Lung (tissue), 11 donors: ENCODE measurements at regions not wholly inside any gene's neighbourhood (a gene's known extent, or its start where the extent isn't known, plus 50 kb on each side); places are given as distances from the start of the nearest gene placed in this dataset.

Source experiments
- ATAC-seq: fragments of 200-7000 bp; cut with Tn5 transposase; one replicate; pipeline ENCODE4 v1.9.1; 2020; ENCODE audit warnings: moderate number of reproducible peaks; ENCODE audit not compliant: insufficient read depth, low FRiP score
- DNase-seq, 3 donors: peaks; one replicate each; pipeline ENCODE4 v3.0.0-alpha.2; 2013 to 2017
- H3K27ac ChIP-seq, 2 donors: one replicate each; pipeline ENCODE4 v1.5.1; 2013; ENCODE audit warnings: mild to moderate bottlenecking in 2 of 2, moderate library complexity in 2 of 2, control low read depth in 1 of 2, inconsistent platforms in 1 of 2, low read depth in 1 of 2, low read length in 1 of 2
- H3K27me3 ChIP-seq, 3 donors: one replicate each; pipeline ENCODE4 v1.5.1; 2013; ENCODE audit warnings: low read length in 2 of 3; ENCODE audit not compliant: control insufficient read depth in 3 of 3, insufficient read depth in 3 of 3
- H3K36me3 ChIP-seq, 4 donors: one replicate each; pipeline ENCODE4 v1.5.1; 2013; ENCODE audit warnings: low read length in 4 of 4, mild to moderate bottlenecking in 1 of 4, moderate library complexity in 1 of 4; ENCODE audit not compliant: control insufficient read depth in 4 of 4, insufficient read depth in 4 of 4
- H3K4me1 ChIP-seq, 5 donors: one replicate each; pipeline ENCODE4 v1.5.1; 2013; ENCODE audit warnings: low read length in 5 of 5, mild to moderate bottlenecking in 2 of 5, moderate library complexity in 1 of 5; ENCODE audit not compliant: control insufficient read depth in 5 of 5, insufficient read depth in 5 of 5
- H3K4me3 ChIP-seq: one replicate; pipeline ENCODE4 v1.5.1; 2013; ENCODE audit warnings: mild to moderate bottlenecking, control low read depth, moderate library complexity
- H3K9ac ChIP-seq, 2 donors: one replicate each; pipeline ENCODE4 v1.5.1; 2013; ENCODE audit warnings: low read length in 2 of 2, control low read depth in 1 of 2; ENCODE audit not compliant: insufficient read depth in 1 of 2
- H3K9me3 ChIP-seq, 4 donors: one replicate each; pipeline ENCODE4 v1.5.1; 2013; ENCODE audit warnings: low read length in 3 of 4, mild to moderate bottlenecking in 1 of 4, moderate library complexity in 1 of 4; ENCODE audit not compliant: control insufficient read depth in 4 of 4, insufficient read depth in 3 of 4
- CTCF ChIP-seq: IDR thresholded peaks from 2 replicates; pipeline ENCODE4 v1.5.1; 2012; ENCODE audit warnings: mild to moderate bottlenecking; ENCODE audit errors: control extremely low read depth, extremely low read depth
- WGBS, 2 donors: extraction: QIAGEN DNeasy Blood & Tissue Kit; methylation state at CpG; one replicate each; pipeline ENCODE4 v1.1.7; 2013; 5-methylcytosine and 5-hydroxymethylcytosine counted together
- donor health status: control.
- donor health status: control.
- donor health status: Bipolar disorder and iron deficiency.
- donor health status: healthy.
- donor health status: DM: yes; HTN: yes; CAD: no.

GRCh38 chr1:5478156-5478695, 514.0 kb downstream of the NPHP4 start:
- ATAC-seq (no peak), DNase-seq (no peak)
- Histone ChIP-seq H3K36me3 (no peaks in the 10 kb centered on the region), H3K27ac (no peak overlapping the region), H3K4me3 (no peak overlapping the region), H3K4me1 (no peaks in the 10 kb centered on the region), H3K27me3 (peaks cover 0 to 15% (median 2%) of the 10 kb centered on the region in 3 donors), H3K9me3 (peaks cover 0 to 4% (median 0%) of the 10 kb centered on the region in 4 donors), H3K9ac (no peak overlapping the region)
- 80 to 86% methylated on average over 6 of the region's 6 CpGs for WGBS, 2 donors
- TF ChIP-seq CTCF: no peak

GRCh38 chr1:5477716-5478115, 514.5 kb downstream of the NPHP4 start:
- H3K36me3 ChIP-seq: no peaks in the 10 kb centered on the region
- no peak overlapping the region for H3K9ac ChIP-seq
- no peak for ATAC-seq
- H3K9me3 ChIP-seq: peaks cover 0 to 4% (median 0%) of the 10 kb centered on the region in 4 donors
- peaks cover 0 to 11% (median 2%) of the 10 kb centered on the region in 3 donors for H3K27me3 ChIP-seq
- no peaks in the 10 kb centered on the region for H3K4me1 ChIP-seq
- H3K27ac ChIP-seq: no peak overlapping the region
- no peak for TF ChIP-seq CTCF
- DNase-seq: no peak
- 61 to 75% methylated on average over 11 of the region's 11 CpGs for WGBS, 2 donors
- no peak overlapping the region for H3K4me3 ChIP-seq

- no peak for ATAC-seq
- WGBS, 2 donors: 81 to 87% methylated on average over 5 of the region's 5 CpGs
- DNase-seq: no peak
Measured at GRCh38 chr1:5475572-5475971, 516.7 kb downstream of the NPHP4 start.

More at GRCh38 chr1:5475572-5475971, 516.7 kb downstream of the NPHP4 start:
- Histone ChIP-seq H3K36me3 (no peaks in the 10 kb centered on the region), H3K4me1 (no peaks in the 10 kb centered on the region), H3K9ac (no peak overlapping the region), H3K4me3 (no peak overlapping the region), H3K9me3 (peaks cover 0 to 4% (median 0%) of the 10 kb centered on the region in 4 donors), H3K27me3 (peaks cover 0 to 11% (median 2%) of the 10 kb centered on the region in 3 donors), H3K27ac (no peak overlapping the region)
- no peak for TF ChIP-seq CTCF
